ENCODE measurements at regions not wholly inside any gene's neighbourhood (a gene's known extent, or its start where the extent isn't known, plus 50 kb on each side); places are given as distances from the start of the nearest gene placed in this dataset.

GRCh38 chr2:125560855-125561254 lies 1095.1 kb upstream of the GYPC start (continued):
- TF ChIP-seq ZNF462 (CRISPR knock-in tag; IDR thresholded peaks at IDR 0.05) (no peak), STAT1 (IDR thresholded peaks at IDR 0.05; ENCODE audit: unreplicated experiment) (no peak)

GRCh38 chr2:125561302-125561701 lies 1094.7 kb upstream of the GYPC start:
- Histone ChIP-seq H3K4me1 (ENCODE audit: insufficient read depth) (no peaks in the 10 kb centered on the region), H3K79me2 (replicated peaks; ENCODE audit: insufficient read depth) (no peaks in the 10 kb centered on the region), H3K27ac (ENCODE audit: low read depth) (no peak overlapping the region), H3K36me3 (ENCODE audit: insufficient read depth) (no peaks in the 10 kb centered on the region), H2AFZ (no peak overlapping the region), H3K9me2 (ENCODE audit: insufficient read depth) (0 out of 2 replicates have a peak, but pooled peaks cover 13% of the 10 kb centered on the region), H3K4me2 (no peak overlapping the region), H4K20me1 (replicated peaks; ENCODE audit: insufficient read depth) (no peaks in the 10 kb centered on the region), H3K27me3 (ENCODE audit: insufficient read depth) (no peaks in the 10 kb centered on the region), H3F3A (replicated peaks; ENCODE audit: low read depth) (no peaks in the 10 kb centered on the region), H3K4me3 (no peak overlapping the region)
- peaks cover 9% of the 10 kb centered on the region; the same call in 2 of the 3 replicates for H3K4me1 Mint-ChIP-seq
- no peaks in the 10 kb centered on the region for H3K36me3 Mint-ChIP-seq (ENCODE audit: low read depth)
- no peaks in the 10 kb centered on the region for H3K27me3 Mint-ChIP-seq (ENCODE audit: insufficient read depth, low read depth, poor library complexity)
- no peak overlapping the region for H3K27ac Mint-ChIP-seq
- DNase-seq (ENCODE audit: low spot score) (no peak), ATAC-seq (no peak)
- H3K4me3 Mint-ChIP-seq = no peak overlapping the region
- TF ChIP-seq ZNF462 (CRISPR knock-in tag; IDR thresholded peaks at IDR 0.05) = no peak
- TF ChIP-seq, protein P1, sequence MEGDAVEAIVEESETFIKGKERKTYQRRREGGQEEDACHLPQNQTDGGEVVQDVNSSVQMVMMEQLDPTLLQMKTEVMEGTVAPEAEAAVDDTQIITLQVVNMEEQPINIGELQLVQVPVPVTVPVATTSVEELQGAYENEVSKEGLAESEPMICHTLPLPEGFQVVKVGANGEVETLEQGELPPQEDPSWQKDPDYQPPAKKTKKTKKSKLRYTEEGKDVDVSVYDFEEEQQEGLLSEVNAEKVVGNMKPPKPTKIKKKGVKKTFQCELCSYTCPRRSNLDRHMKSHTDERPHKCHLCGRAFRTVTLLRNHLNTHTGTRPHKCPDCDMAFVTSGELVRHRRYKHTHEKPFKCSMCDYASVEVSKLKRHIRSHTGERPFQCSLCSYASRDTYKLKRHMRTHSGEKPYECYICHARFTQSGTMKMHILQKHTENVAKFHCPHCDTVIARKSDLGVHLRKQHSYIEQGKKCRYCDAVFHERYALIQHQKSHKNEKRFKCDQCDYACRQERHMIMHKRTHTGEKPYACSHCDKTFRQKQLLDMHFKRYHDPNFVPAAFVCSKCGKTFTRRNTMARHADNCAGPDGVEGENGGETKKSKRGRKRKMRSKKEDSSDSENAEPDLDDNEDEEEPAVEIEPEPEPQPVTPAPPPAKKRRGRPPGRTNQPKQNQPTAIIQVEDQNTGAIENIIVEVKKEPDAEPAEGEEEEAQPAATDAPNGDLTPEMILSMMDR (conservative IDR thresholded peaks at IDR 0.05; ENCODE audit: low read depth in 2 of 2) = no peak
- H3K9me3 Mint-ChIP-seq = no peaks in the 10 kb centered on the region; the same call in 2 of the 3 replicates
